ENCODE measurements at regions not wholly inside any gene's neighbourhood (a gene's known extent, or its start where the extent isn't known, plus 50 kb on each side); places are given as distances from the start of the nearest gene placed in this dataset.

DNA sequence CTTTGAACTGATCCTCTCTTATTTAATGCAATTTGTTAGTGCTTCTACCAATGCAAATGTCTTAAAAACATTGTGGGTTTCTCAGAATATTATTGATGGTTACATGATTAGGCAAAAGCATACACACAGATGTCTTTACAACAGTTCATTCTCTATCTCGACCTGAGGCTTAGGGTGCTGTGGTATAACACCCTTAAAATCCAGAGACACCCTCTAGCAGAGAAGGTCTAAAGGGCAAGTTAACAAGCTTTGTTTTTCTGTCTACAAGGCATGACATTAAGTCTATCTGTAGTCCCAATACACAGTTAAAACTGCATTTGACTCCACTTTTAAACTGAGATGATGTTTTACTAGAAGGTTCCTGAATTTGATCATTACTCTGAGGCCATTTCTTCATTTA is 518.7 kb upstream of the MEF2C start:
- DNase-seq (ENCODE audit: low read depth, low spot score) (no peak), FAIRE-seq (no peak)
- no peaks in the 10 kb centered on the region for H3K9me3 ChIP-seq (replicated peaks; ENCODE audit: control insufficient read depth, insufficient read depth, low read length)
- intact Hi-C loops (cut with micrococcal nuclease) (no loop called here), dilution Hi-C loops (cut with MboI; ENCODE audit: extremely low pct_ligation_motif_present, low sequenced_read_pairs) (no loop called here)
- ChIA-PET CTCF (interaction anchor here (1.2 kb wide), 1 partner anchor 8 kb away, joined by 5 read pairs; no protein-coding TSS in a partner anchor), POLR2A (no interaction called here)
- TF ChIP-seq FOS (IDR thresholded peaks at IDR 0.05; ENCODE audit: borderline replicate concordance, insufficient read depth, low read length) (no peak), CTCF (IDR thresholded peaks at IDR 0.05; ENCODE audit: extremely low read depth in 1 of 2, insufficient read depth in 1 of 2, low read depth in 1 of 2, low read length in 2 of 2) (no peak), GATA2 (IDR thresholded peaks at IDR 0.05; ENCODE audit: insufficient read depth, insufficient read length, low read depth, low read length) (no peak)
- H3K4me1 ChIP-seq (ENCODE audit: control insufficient read depth, extremely low read depth, insufficient read depth, low read length), result no peaks in the 10 kb centered on the region
- no peak overlapping the region for H3K4me3 ChIP-seq (replicated peaks in 1 of 3; ENCODE audit: insufficient read depth in 1 of 3, low read depth in 1 of 3, low read length in 3 of 3)
- no peak overlapping the region for H2AFZ ChIP-seq (ENCODE audit: low read depth, low read length)
- no peaks in the 10 kb centered on the region for H3K27me3 ChIP-seq (ENCODE audit: control insufficient read depth in 2 of 2, insufficient read depth in 2 of 2, low read length in 2 of 2)
- no peaks in the 10 kb centered on the region for H3K79me2 ChIP-seq (ENCODE audit: control insufficient read depth, insufficient read depth, low read length)
- H3K36me3 ChIP-seq (ENCODE audit: control insufficient read depth in 2 of 2, extremely low read depth in 1 of 2, insufficient read depth in 2 of 2, low read length in 2 of 2), result no peaks in the 10 kb centered on the region
- no peaks in the 10 kb centered on the region for H3K9me1 ChIP-seq (replicated peaks; ENCODE audit: control insufficient read depth, extremely low read depth, insufficient read depth, low read length)
- no peak overlapping the region for H3K27ac ChIP-seq (ENCODE audit: insufficient read depth, low read depth, low read length)
- no peak overlapping the region for H3K4me2 ChIP-seq (ENCODE audit: insufficient read depth, low read length)
- H4K20me1 ChIP-seq (replicated peaks; ENCODE audit: control insufficient read depth, extremely low read depth, insufficient read depth, low read length), result no peaks in the 10 kb centered on the region
- H3K9ac ChIP-seq (replicated peaks; ENCODE audit: extremely low read depth, insufficient read depth, low read length), result no peak overlapping the region
- no TSS peak for BruUV-seq (replicated peaks)

DNA sequence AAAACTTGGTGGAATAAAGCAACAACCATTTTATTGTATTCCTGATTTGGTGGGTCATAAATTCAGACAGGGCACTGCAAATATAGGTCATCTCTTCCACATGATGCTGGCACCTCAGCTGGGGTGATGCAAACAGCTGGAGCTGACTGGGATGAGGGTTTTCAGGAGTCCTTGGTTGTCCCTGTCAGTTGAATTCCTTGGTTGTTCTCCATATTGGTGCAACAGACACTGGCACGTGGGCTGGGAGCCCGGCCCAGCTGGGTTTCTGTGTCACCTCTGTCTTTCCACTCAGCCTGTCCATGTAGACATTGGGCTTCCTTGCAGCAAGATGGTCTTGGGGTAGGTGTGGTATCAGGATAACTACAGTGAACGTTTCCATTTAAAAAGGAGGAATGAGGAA is 518.0 kb upstream of the MEF2C start:
- Histone ChIP-seq H3K36me3 (ENCODE audit: control insufficient read depth in 2 of 2, extremely low read depth in 1 of 2, insufficient read depth in 2 of 2, low read length in 2 of 2) (no peaks in the 10 kb centered on the region), H3K9ac (replicated peaks; ENCODE audit: extremely low read depth, insufficient read depth, low read length) (no peak overlapping the region), H3K4me2 (ENCODE audit: insufficient read depth, low read length) (no peak overlapping the region), H3K4me3 (replicated peaks in 1 of 3; ENCODE audit: insufficient read depth in 1 of 3, low read depth in 1 of 3, low read length in 3 of 3) (no peak overlapping the region), H3K27me3 (ENCODE audit: control insufficient read depth in 2 of 2, insufficient read depth in 2 of 2, low read length in 2 of 2) (no peaks in the 10 kb centered on the region), H3K4me1 (ENCODE audit: control insufficient read depth, extremely low read depth, insufficient read depth, low read length) (no peaks in the 10 kb centered on the region), H3K27ac (ENCODE audit: insufficient read depth, low read depth, low read length) (no peak overlapping the region), H2AFZ (ENCODE audit: low read depth, low read length) (no peak overlapping the region), H3K79me2 (ENCODE audit: control insufficient read depth, insufficient read depth, low read length) (no peaks in the 10 kb centered on the region), H3K9me3 (replicated peaks; ENCODE audit: control insufficient read depth, insufficient read depth, low read length) (no peaks in the 10 kb centered on the region), H3K9me1 (replicated peaks; ENCODE audit: control insufficient read depth, extremely low read depth, insufficient read depth, low read length) (no peaks in the 10 kb centered on the region), H4K20me1 (replicated peaks; ENCODE audit: control insufficient read depth, extremely low read depth, insufficient read depth, low read length) (no peaks in the 10 kb centered on the region)
- CTCF ChIA-PET, result no interaction called here
- FAIRE-seq (no peak), DNase-seq (ENCODE audit: low read depth, low spot score) (no peak)
- POLR2A ChIA-PET, result no interaction called here
- TF ChIP-seq CTCF (IDR thresholded peaks at IDR 0.05; ENCODE audit: extremely low read depth in 1 of 2, insufficient read depth in 1 of 2, low read depth in 1 of 2, low read length in 2 of 2), result no peak
- no peak for TF ChIP-seq EZH2 (IDR thresholded peaks at IDR 0.05; ENCODE audit: borderline replicate concordance, low read depth, low read length, severe bottlenecking)
- no peak for TF ChIP-seq POLR2AphosphoS5 (IDR thresholded peaks at IDR 0.05; ENCODE audit: insufficient read depth, low read depth, low read length)
- TF ChIP-seq POLR2A (IDR thresholded peaks at IDR 0.05; ENCODE audit: low read depth, low read length), result no peak
- TF ChIP-seq MYC (IDR thresholded peaks at IDR 0.05; ENCODE audit: low read depth, low read length), result no peak
- TF ChIP-seq, protein P1, sequence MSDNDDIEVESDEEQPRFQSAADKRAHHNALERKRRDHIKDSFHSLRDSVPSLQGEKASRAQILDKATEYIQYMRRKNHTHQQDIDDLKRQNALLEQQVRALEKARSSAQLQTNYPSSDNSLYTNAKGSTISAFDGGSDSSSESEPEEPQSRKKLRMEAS (IDR thresholded peaks at IDR 0.05; ENCODE audit: insufficient read depth, insufficient read length), result no peak
- no peak for TF ChIP-seq FOS (IDR thresholded peaks at IDR 0.05; ENCODE audit: borderline replicate concordance, insufficient read depth, low read length)
- no peak for TF ChIP-seq GATA2 (IDR thresholded peaks at IDR 0.05; ENCODE audit: insufficient read depth, insufficient read length, low read depth, low read length)
- no peak for TF ChIP-seq JUN (IDR thresholded peaks at IDR 0.05; ENCODE audit: borderline replicate concordance, insufficient read depth, insufficient read length, low read depth)
- dilution Hi-C loops (cut with MboI; ENCODE audit: extremely low pct_ligation_motif_present, low sequenced_read_pairs), result no loop called here
- BruUV-seq (replicated peaks), result no TSS peak
- intact Hi-C loops (cut with micrococcal nuclease), result no loop called here

Measured in endothelial cell of umbilical vein (primary cell).